ENCODE measurements at regions not wholly inside any gene's neighbourhood (a gene's known extent, or its start where the extent isn't known, plus 50 kb on each side); places are given as distances from the start of the nearest gene placed in this dataset.

DNA sequence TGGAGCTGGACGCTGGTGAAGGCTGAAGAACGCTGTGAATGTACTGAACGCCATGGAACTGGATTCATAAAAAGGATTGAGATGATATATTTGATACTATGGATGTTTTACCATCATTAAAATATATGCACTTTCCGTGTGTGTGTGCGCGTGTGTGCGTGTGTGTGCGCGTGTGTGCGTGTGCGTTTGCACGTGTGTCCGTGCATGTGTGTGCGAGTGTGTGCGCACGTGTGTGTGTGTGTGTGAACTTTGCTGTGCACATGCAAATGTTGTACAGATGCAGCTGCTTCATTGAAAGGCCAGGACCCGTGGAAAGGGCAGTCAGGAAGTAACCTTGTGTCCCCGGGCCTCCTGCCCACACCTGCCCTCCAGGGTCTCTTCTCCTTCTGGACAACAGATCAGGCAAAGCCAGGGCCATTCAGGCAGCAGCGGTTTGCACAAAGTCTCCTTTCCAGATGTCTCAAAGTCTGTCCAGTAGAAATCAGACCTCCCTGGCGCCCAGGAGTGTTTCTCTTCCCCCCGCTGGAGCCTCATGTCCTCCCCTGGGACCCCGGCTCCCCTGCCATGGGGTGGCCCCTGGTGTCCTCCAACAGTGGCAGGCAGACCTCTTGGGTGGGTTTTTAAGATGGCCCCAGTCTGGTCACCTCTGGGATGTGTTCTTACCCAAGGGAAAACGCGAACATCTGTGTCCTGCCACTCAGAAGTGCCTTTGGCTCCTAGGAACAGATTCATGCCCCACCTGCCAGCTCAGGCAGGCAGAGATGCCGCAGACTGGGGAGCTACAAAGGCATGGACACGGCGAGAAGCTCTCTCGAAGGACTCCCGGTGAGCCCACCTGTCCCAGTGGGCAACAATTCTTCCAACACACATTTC lies 86.1 kb upstream of the GPC1 start:
- TF ChIP-seq EZH2 (IDR thresholded peaks at IDR 0.05; ENCODE audit: insufficient read depth, poor library complexity, severe bottlenecking): no peak
- TF ChIP-seq EZH2phosphoT487 (IDR thresholded peaks at IDR 0.05; ENCODE audit: insufficient read depth, low read depth): no peak

Measured in GM23248 (cell line).